Stomach (tissue), 4 donors: ENCODE measurements at regions not wholly inside any gene's neighbourhood (a gene's known extent, or its start where the extent isn't known, plus 50 kb on each side); places are given as distances from the start of the nearest gene placed in this dataset.

ENCODE experiments used
- EP300 ChIP-seq: sonication (generic); formaldehyde crosslinking; IDR thresholded peaks from one replicate; pipeline ENCODE4 v1.6.1; 2017; ENCODE audit warnings: antibody characterized with exemption
- POLR2A ChIP-seq, 4 donors: fragments of 450-650 bp; IDR thresholded peaks; one replicate each; pipeline ENCODE4 v1.6.1; 2016; ENCODE audit warnings: antibody characterized with exemption in 4 of 4, control low read depth in 2 of 4, mild to moderate bottlenecking in 1 of 4, moderate library complexity in 1 of 4
- TF ChIP-seq, protein P1 (sequence below), 7 experiments: fragments of 450-650 bp in 4 of 7; fragments of 200-600 bp in 3 of 7; sonication (generic) in 3 of 7; IDR thresholded peaks; one replicate each; pipeline ENCODE4 v1.5.1; 2016 to 2019; ENCODE audit warnings: antibody characterized with exemption in 7 of 7, control low read depth in 2 of 7, mild to moderate bottlenecking in 1 of 7

DNA sequence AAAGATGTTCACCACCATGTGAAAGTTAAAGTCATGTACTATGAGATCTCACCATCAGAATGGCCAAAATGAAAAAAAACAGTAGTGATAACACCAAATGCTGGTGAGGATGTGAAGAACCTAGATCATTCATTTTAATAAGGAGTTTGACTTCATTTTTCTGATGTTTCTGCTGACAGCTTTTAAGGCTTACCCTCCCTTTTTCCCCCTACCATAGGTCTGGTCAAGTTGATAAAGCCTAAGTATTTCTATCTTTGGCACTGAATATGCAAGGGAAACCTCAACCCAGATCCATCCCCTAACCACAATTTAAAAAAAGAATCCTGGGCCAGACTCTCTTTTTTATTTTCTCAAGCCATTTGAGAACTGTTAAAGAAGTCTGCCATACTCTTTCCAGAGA is 689.6 kb upstream of the FOXG1 start:
- TF ChIP-seq EP300 (no peak), POLR2A (IDR thresholded peaks at IDR 0.05) (no peak)
- TF ChIP-seq, protein P1, sequence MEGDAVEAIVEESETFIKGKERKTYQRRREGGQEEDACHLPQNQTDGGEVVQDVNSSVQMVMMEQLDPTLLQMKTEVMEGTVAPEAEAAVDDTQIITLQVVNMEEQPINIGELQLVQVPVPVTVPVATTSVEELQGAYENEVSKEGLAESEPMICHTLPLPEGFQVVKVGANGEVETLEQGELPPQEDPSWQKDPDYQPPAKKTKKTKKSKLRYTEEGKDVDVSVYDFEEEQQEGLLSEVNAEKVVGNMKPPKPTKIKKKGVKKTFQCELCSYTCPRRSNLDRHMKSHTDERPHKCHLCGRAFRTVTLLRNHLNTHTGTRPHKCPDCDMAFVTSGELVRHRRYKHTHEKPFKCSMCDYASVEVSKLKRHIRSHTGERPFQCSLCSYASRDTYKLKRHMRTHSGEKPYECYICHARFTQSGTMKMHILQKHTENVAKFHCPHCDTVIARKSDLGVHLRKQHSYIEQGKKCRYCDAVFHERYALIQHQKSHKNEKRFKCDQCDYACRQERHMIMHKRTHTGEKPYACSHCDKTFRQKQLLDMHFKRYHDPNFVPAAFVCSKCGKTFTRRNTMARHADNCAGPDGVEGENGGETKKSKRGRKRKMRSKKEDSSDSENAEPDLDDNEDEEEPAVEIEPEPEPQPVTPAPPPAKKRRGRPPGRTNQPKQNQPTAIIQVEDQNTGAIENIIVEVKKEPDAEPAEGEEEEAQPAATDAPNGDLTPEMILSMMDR (IDR thresholded peaks at IDR 0.05), result no peak
